ENCODE measurements at regions not wholly inside any gene's neighbourhood (a gene's known extent, or its start where the extent isn't known, plus 50 kb on each side); places are given as distances from the start of the nearest gene placed in this dataset.

GRCh38 chr19:28504727-28505126, 708.2 kb downstream of the UQCRFS1 start:
- no peak for TF ChIP-seq CTCF (IDR thresholded peaks at IDR 0.05; ENCODE audit: low read depth, low read length, missing control alignments)

GRCh38 chr19:28504139-28504538, 708.8 kb downstream of the UQCRFS1 start:
- no peak for DNase-seq (ENCODE audit: extremely low read depth, low read depth)
- TF ChIP-seq CTCF (IDR thresholded peaks at IDR 0.05; ENCODE audit: low read depth, low read length, missing control alignments), result no peak
- no peak overlapping the region for H3K4me3 ChIP-seq (replicated peaks; ENCODE audit: low read depth, low read length)

More at GRCh38 chr19:28504727-28505126, 708.2 kb downstream of the UQCRFS1 start:
- no peak for DNase-seq (ENCODE audit: extremely low read depth, low read depth)
- no peak overlapping the region for H3K4me3 ChIP-seq (replicated peaks; ENCODE audit: low read depth, low read length)

GRCh38 chr19:28502879-28503734, 709.8 kb downstream of the UQCRFS1 start:
- no peak for DNase-seq (ENCODE audit: extremely low read depth, low read depth)
- no peak for TF ChIP-seq CTCF (IDR thresholded peaks at IDR 0.05; ENCODE audit: low read depth, low read length, missing control alignments)

GRCh38 chr19:28501976-28502375, 711.0 kb downstream of the UQCRFS1 start:
- no peak for DNase-seq (ENCODE audit: extremely low read depth, low read depth)
- no peak for TF ChIP-seq CTCF (IDR thresholded peaks at IDR 0.05; ENCODE audit: low read depth, low read length, missing control alignments)

More at GRCh38 chr19:28502879-28503734, 709.8 kb downstream of the UQCRFS1 start:
- no peak overlapping the region for H3K4me3 ChIP-seq (replicated peaks; ENCODE audit: low read depth, low read length)

GRCh38 chr19:28500982-28501630, 711.8 kb downstream of the UQCRFS1 start:
- TF ChIP-seq CTCF (IDR thresholded peaks at IDR 0.05; ENCODE audit: low read depth, low read length, missing control alignments), result no peak
- no peak overlapping the region for H3K4me3 ChIP-seq (replicated peaks; ENCODE audit: low read depth, low read length)
- no peak for DNase-seq (ENCODE audit: extremely low read depth, low read depth)

More at GRCh38 chr19:28501976-28502375, 711.0 kb downstream of the UQCRFS1 start:
- H3K4me3 ChIP-seq (replicated peaks; ENCODE audit: low read depth, low read length), result no peak overlapping the region

- H3K4me3 ChIP-seq (replicated peaks; ENCODE audit: low read depth, low read length), result no peak overlapping the region
- TF ChIP-seq CTCF (IDR thresholded peaks at IDR 0.05; ENCODE audit: low read depth, low read length, missing control alignments), result no peak
- DNase-seq (ENCODE audit: extremely low read depth, low read depth), result no peak
Measured at GRCh38 chr19:28500296-28500695, 712.7 kb downstream of the UQCRFS1 start.
